ENCODE measurements at regions not wholly inside any gene's neighbourhood (a gene's known extent, or its start where the extent isn't known, plus 50 kb on each side); places are given as distances from the start of the nearest gene placed in this dataset.

- TF ChIP-seq POLR2AphosphoS5 (IDR thresholded peaks at IDR 0.05) (no peak), CTCF (IDR thresholded peaks at IDR 0.05) (no peak), POLR2A (IDR thresholded peaks at IDR 0.05) (no peak), EP300 (IDR thresholded peaks at IDR 0.05) (no peak)
These were observed 264.0 kb upstream of the CCDC179 start for GRCh38 chr11:23124249-23124648.

Measured in stomach (tissue), 4 donors.